ENCODE measurements at regions not wholly inside any gene's neighbourhood (a gene's known extent, or its start where the extent isn't known, plus 50 kb on each side); places are given as distances from the start of the nearest gene placed in this dataset.

- no peak for TF ChIP-seq CTCF (IDR thresholded peaks at IDR 0.05)
- no peak for TF ChIP-seq POLR2A (IDR thresholded peaks at IDR 0.05)
These were observed 327.7 kb downstream of the HAPSTR1 start for GRCh38 chr16:9419161-9419560.

All from uterus (tissue), 2 donors.